ENCODE measurements at regions not wholly inside any gene's neighbourhood (a gene's known extent, or its start where the extent isn't known, plus 50 kb on each side); places are given as distances from the start of the nearest gene placed in this dataset.

DNA sequence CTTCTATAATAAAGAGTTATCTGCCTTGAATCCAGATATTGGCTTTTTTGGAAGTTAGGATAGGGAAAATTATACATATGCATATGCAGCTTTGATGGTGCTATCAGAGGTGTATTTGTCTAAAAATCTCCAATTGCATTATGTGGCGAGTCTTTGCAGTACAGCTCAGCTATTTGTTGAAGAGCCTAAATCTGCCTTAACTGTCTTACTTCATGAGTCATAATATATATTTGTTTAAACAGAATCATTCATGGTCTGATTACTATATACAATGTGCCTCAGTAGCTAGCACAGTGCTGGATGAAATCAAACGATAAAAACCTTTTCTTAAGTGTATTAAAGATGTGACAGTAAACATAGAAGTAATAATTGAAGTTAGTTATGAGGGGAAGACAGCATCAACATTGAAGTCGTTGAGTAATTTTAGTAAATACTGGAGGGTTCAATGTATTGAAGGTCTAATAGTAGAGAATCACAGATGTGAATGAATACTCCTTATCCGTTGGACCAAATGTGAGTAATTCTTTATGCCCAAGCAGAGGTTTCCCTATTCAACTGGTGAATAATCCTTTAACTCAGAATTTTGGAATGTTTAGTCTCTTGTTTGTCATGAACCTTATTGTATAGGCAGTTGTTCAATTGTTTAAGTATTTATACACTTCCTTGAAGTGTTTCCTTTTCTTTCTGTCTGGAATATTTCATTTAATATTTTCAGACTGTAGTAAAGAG is 74.8 kb upstream of the NAALADL2 start:
- DNase-seq (ENCODE audit: low read depth) = peak; percentile 87
- Histone ChIP-seq H3K27me3 (ENCODE audit: control insufficient read depth, insufficient read depth, low read length) (no peaks in the 10 kb centered on the region), H3K36me3 (ENCODE audit: control insufficient read depth, insufficient read depth, low read length) (no peaks in the 10 kb centered on the region), H3K4me3 (ENCODE audit: low read depth, low read length) (no peak overlapping the region)
- no peak for TF ChIP-seq CTCF (IDR thresholded peaks at IDR 0.05; ENCODE audit: insufficient read depth, low read length, severe bottlenecking)
- no peak for FAIRE-seq

DNA sequence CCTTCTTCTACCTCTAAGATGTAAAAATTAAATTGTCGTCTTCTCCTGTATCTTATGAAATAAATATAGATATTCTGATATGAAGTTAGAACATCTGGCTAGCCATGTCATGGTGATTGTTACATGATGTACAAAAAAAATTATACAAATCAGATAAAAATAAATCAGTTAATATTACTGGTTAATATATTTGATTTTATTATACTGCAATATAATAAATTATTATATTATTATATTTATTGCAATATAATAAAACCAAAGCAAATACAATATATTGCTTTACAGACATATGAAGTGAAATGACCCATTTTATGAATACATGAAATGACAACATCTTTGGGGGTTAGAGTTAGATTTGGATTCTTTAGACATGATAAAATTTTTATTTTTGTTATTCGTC is 72.3 kb upstream of the NAALADL2 start:
- DNase-seq (ENCODE audit: low read depth) (no peak), FAIRE-seq (no peak)
- no peak for TF ChIP-seq CTCF (IDR thresholded peaks at IDR 0.05; ENCODE audit: insufficient read depth, low read length, severe bottlenecking)
- no peaks in the 10 kb centered on the region for H3K36me3 ChIP-seq (ENCODE audit: control insufficient read depth, insufficient read depth, low read length)
- H3K4me3 ChIP-seq (ENCODE audit: low read depth, low read length) = no peak overlapping the region
- no peaks in the 10 kb centered on the region for H3K27me3 ChIP-seq (ENCODE audit: control insufficient read depth, insufficient read depth, low read length)

GRCh38 chr3:174791161-174791560 is 68.0 kb upstream of the NAALADL2 start:
- Histone ChIP-seq H3K36me3 (ENCODE audit: control insufficient read depth, insufficient read depth, low read length) (no peaks in the 10 kb centered on the region), H3K4me3 (ENCODE audit: low read depth, low read length) (no peak overlapping the region), H3K27me3 (ENCODE audit: control insufficient read depth, insufficient read depth, low read length) (no peaks in the 10 kb centered on the region)
- FAIRE-seq (no peak), DNase-seq (ENCODE audit: low read depth) (no peak)
- no peak for TF ChIP-seq CTCF (IDR thresholded peaks at IDR 0.05; ENCODE audit: insufficient read depth, low read length, severe bottlenecking)

DNA sequence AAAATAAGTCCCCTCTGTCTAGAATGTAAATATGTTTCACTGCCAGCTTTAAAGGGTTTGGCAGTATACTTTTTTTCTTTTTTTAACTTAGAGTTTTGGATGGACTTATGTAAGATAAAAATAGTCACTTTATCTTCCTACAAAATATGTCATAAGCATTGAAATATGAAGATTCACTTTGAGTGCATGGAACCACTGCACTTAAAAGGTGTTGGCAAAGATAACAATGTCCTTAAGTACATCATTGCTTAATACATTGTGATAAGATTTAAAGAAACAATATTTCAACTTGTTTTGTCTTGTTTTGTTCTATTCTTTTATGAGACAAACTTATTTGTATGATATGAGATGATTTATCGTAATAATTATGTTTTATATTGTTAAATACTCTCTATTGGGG is 66.3 kb upstream of the NAALADL2 start:
- Histone ChIP-seq H3K4me3 (ENCODE audit: low read depth, low read length) (no peak overlapping the region), H3K36me3 (ENCODE audit: control insufficient read depth, insufficient read depth, low read length) (no peaks in the 10 kb centered on the region), H3K27me3 (ENCODE audit: control insufficient read depth, insufficient read depth, low read length) (no peaks in the 10 kb centered on the region)
- FAIRE-seq (no peak), DNase-seq (ENCODE audit: low read depth) (no peak)
- TF ChIP-seq CTCF (IDR thresholded peaks at IDR 0.05; ENCODE audit: insufficient read depth, low read length, severe bottlenecking) = no peak

All from bronchial epithelial cell (primary cell).